Endothelial cell of umbilical vein (primary cell): ENCODE measurements at regions not wholly inside any gene's neighbourhood (a gene's known extent, or its start where the extent isn't known, plus 50 kb on each side); places are given as distances from the start of the nearest gene placed in this dataset.

ENCODE experiments used
- BruUV-seq: library from RNA; stranded (reverse); fragments of 400-500 nt; replicated peaks from 2 replicates; lab custom pipeline; 2021; lab: Mats Ljungman, UMichigan
- CTCF ChIA-PET: fragments of 300-600, 350-600 bp; sonication (Branson Sonifier 250); formaldehyde crosslinking; loops from one replicate; lab custom pipeline; 2021; ENCODE audit warnings: antibody characterized with exemption, inconsistent platforms; lab: Charles Lee
- POLR2A ChIA-PET: fragments of 300-600, 350-600 bp; sonication (Branson Sonifier 250); formaldehyde crosslinking; loops from one replicate; lab custom pipeline; 2021; ENCODE audit warnings: antibody characterized with exemption, inconsistent platforms; lab: Charles Lee
- DNase-seq: peaks from one replicate; pipeline ENCODE4 v3.0.0-alpha.2; 2011; ENCODE audit warnings: low read depth, low spot score
- FAIRE-seq: peaks from 2 replicates; lab custom pipeline; 2011; peaks lifted over from hg19 to GRCh38; lab: Jason Lieb, UNC
- H2AFZ ChIP-seq: 2 replicates; pipeline ENCODE4 v1.6.0; 2012; ENCODE audit warnings: low read depth, low read length, control low read depth, inconsistent platforms
- H3K27ac ChIP-seq: 2 replicates; pipeline ENCODE4 v1.5.1; 2011; ENCODE audit warnings: low read depth, mild to moderate bottlenecking, control low read depth, low read length, moderate library complexity; ENCODE audit not compliant: insufficient read depth
- H3K27me3 ChIP-seq, 2 experiments: 2 replicates each; pipeline versions ENCODE4 v1.6.0 to v1.6.1; 2011; ENCODE audit warnings: low read length in 2 of 2, mixed read lengths in 1 of 2; ENCODE audit not compliant: control insufficient read depth in 2 of 2, insufficient read depth in 2 of 2
- H3K36me3 ChIP-seq, 2 experiments: 2 replicates in 1 of 2; 3 replicates in 1 of 2; pipeline ENCODE4 v1.5.1; 2011; ENCODE audit warnings: low read length in 2 of 2, mild to moderate bottlenecking in 1 of 2, moderate library complexity in 1 of 2; ENCODE audit not compliant: control insufficient read depth in 2 of 2, insufficient read depth in 2 of 2; ENCODE audit errors: extremely low read depth in 1 of 2
- H3K4me1 ChIP-seq: 3 replicates; pipeline ENCODE4 v1.5.1; 2011; ENCODE audit warnings: mild to moderate bottlenecking, low read length; ENCODE audit not compliant: control insufficient read depth, insufficient read depth; ENCODE audit errors: extremely low read depth
- H3K4me2 ChIP-seq: 2 replicates; pipeline ENCODE4 v1.6.1; 2011; ENCODE audit warnings: low read length, control low read depth, mixed read lengths; ENCODE audit not compliant: insufficient read depth
- H3K4me3 ChIP-seq, 3 experiments: fragments of 200-600 bp in 1 of 3; sonication (generic), shearing (Covaris generic) in 1 of 3; replicated peaks in 1 of 3; 2 replicates each; pipeline ENCODE4 v1.5.1; 2011 to 2016; ENCODE audit warnings: control low read depth in 3 of 3, low read length in 3 of 3, mild to moderate bottlenecking in 2 of 3, inconsistent platforms in 1 of 3, low read depth in 1 of 3, moderate library complexity in 1 of 3; ENCODE audit not compliant: insufficient read depth in 1 of 3
- H3K79me2 ChIP-seq: 2 replicates; pipeline ENCODE4 v1.6.0; 2012; ENCODE audit warnings: low read length, inconsistent platforms; ENCODE audit not compliant: control insufficient read depth, insufficient read depth
- H3K9ac ChIP-seq: replicated peaks from 2 replicates; pipeline ENCODE3; 2011; ENCODE audit warnings: low read length, control low read depth; ENCODE audit not compliant: insufficient read depth; ENCODE audit errors: extremely low read depth
- H3K9me1 ChIP-seq: replicated peaks from 3 replicates; pipeline ENCODE4 v1.6.0; 2011; ENCODE audit warnings: mild to moderate bottlenecking, low read length; ENCODE audit not compliant: control insufficient read depth, insufficient read depth; ENCODE audit errors: extremely low read depth
- H3K9me3 ChIP-seq: replicated peaks from 2 replicates; pipeline ENCODE4 v1.5.1; 2012; ENCODE audit warnings: low read length, inconsistent platforms; ENCODE audit not compliant: control insufficient read depth, insufficient read depth
- H4K20me1 ChIP-seq: replicated peaks from 2 replicates; pipeline ENCODE3; 2011; ENCODE audit warnings: mild to moderate bottlenecking, low read length; ENCODE audit not compliant: control insufficient read depth, insufficient read depth; ENCODE audit errors: extremely low read depth
- EZH2 ChIP-seq: IDR thresholded peaks from 2 replicates; pipeline ENCODE4 v1.6.1; 2012; ENCODE audit warnings: borderline replicate concordance, low read depth, mild to moderate bottlenecking, moderate library complexity, low read length, inconsistent platforms; ENCODE audit not compliant: severe bottlenecking
- FOS ChIP-seq: IDR thresholded peaks from 2 replicates; pipeline ENCODE4 v1.6.1; 2011; ENCODE audit warnings: mild to moderate bottlenecking, low read length, moderate library complexity, borderline replicate concordance; ENCODE audit not compliant: insufficient read depth
- GATA2 ChIP-seq: IDR thresholded peaks from 2 replicates; pipeline ENCODE4 v1.7.0; 2011; ENCODE audit warnings: low read depth, mild to moderate bottlenecking, moderate library complexity, mixed read lengths, low read length; ENCODE audit not compliant: insufficient read length, insufficient read depth
- JUN ChIP-seq: IDR thresholded peaks from 2 replicates; pipeline ENCODE4 v1.6.1; 2011; ENCODE audit warnings: borderline replicate concordance, low read depth; ENCODE audit not compliant: insufficient read length, insufficient read depth
- MYC ChIP-seq: IDR thresholded peaks from one replicate; pipeline ENCODE4 v1.6.1; 2011; ENCODE audit warnings: mild to moderate bottlenecking, low read depth, low read length
- POLR2A ChIP-seq: IDR thresholded peaks from 2 replicates; pipeline ENCODE4 v1.6.1; 2012; ENCODE audit warnings: low read depth, mild to moderate bottlenecking, control low read depth, low read length
- POLR2AphosphoS5 ChIP-seq: IDR thresholded peaks from 2 replicates; pipeline ENCODE4 v1.6.1; 2012; ENCODE audit warnings: low read depth, mild to moderate bottlenecking, control low read depth, low read length, moderate library complexity; ENCODE audit not compliant: insufficient read depth
- dilution Hi-C: fragments of 300-500 bp; cut with MboI; formaldehyde crosslinking; loops from one replicate; pipeline ENCODE4 v1.15.0; 2019; ENCODE audit warnings: low sequenced_read_pairs; ENCODE audit not compliant: extremely low pct_ligation_motif_present
- intact Hi-C: fragments of 100-400 bp; cut with micrococcal nuclease; formaldehyde crosslinking; loops from one replicate; pipeline ENCODE4 v1.10.0; 2022
- TF ChIP-seq, protein P1 (sequence below), 2 donors: IDR thresholded peaks; 1 replicate in 1 of 2; 2 replicates in 1 of 2; pipeline ENCODE4 v1.5.1; 2011; ENCODE audit warnings: low read length in 2 of 2, mild to moderate bottlenecking in 2 of 2, moderate library complexity in 2 of 2, control low read depth in 1 of 2, inconsistent platforms in 1 of 2, low read depth in 1 of 2; ENCODE audit not compliant: insufficient read depth in 1 of 2; ENCODE audit errors: extremely low read depth in 1 of 2
- TF ChIP-seq, protein P2 (sequence below): IDR thresholded peaks from 2 replicates; pipeline ENCODE4 v1.6.1; 2011; ENCODE audit not compliant: insufficient read depth, insufficient read length

DNA sequence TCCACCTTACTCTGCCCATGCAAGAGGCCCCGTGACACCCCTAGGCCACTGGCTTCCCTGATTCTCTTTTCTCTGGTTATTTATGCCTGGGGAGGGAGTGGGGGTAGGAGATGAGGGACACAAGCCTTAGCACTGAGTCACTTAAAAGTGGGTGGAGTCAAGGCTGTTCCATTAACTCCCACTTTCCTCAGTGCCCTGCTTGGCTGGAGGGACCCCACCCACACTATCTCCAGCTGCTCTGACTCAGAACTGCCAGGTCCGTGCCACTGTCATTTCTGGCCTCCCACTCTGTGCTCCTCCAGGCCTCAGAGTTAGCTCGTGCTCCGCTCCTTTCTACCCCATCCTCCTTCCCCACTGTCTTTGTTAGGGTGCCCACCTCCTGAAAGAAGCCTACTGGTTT, 113.4 kb upstream of the UQCRFS1 start:
- no peaks in the 10 kb centered on the region for H4K20me1 ChIP-seq
- H3K36me3 ChIP-seq: no peaks in the 10 kb centered on the region
- ChIA-PET POLR2A (no interaction called here), CTCF (no interaction called here)
- no peak overlapping the region for H3K4me2 ChIP-seq
- H3K27ac ChIP-seq: no peak overlapping the region
- no peak overlapping the region for H2AFZ ChIP-seq
- DNase-seq (no peak), FAIRE-seq (no peak)
- H3K4me3 ChIP-seq: no peak overlapping the region
- no peaks in the 10 kb centered on the region for H3K9me1 ChIP-seq
- no peaks in the 10 kb centered on the region for H3K79me2 ChIP-seq
- intact Hi-C loops: no loop called here
- no peak overlapping the region for H3K9ac ChIP-seq
- TF ChIP-seq POLR2A: no peak
- TF ChIP-seq POLR2AphosphoS5: no peak
- no peak for TF ChIP-seq EZH2
- TF ChIP-seq FOS: no peak
- dilution Hi-C loops: no loop called here
- H3K9me3 ChIP-seq: peaks cover 4% of the 10 kb centered on the region
- H3K4me1 ChIP-seq: no peaks in the 10 kb centered on the region
- no peaks in the 10 kb centered on the region for H3K27me3 ChIP-seq
- BruUV-seq: no TSS peak

DNA sequence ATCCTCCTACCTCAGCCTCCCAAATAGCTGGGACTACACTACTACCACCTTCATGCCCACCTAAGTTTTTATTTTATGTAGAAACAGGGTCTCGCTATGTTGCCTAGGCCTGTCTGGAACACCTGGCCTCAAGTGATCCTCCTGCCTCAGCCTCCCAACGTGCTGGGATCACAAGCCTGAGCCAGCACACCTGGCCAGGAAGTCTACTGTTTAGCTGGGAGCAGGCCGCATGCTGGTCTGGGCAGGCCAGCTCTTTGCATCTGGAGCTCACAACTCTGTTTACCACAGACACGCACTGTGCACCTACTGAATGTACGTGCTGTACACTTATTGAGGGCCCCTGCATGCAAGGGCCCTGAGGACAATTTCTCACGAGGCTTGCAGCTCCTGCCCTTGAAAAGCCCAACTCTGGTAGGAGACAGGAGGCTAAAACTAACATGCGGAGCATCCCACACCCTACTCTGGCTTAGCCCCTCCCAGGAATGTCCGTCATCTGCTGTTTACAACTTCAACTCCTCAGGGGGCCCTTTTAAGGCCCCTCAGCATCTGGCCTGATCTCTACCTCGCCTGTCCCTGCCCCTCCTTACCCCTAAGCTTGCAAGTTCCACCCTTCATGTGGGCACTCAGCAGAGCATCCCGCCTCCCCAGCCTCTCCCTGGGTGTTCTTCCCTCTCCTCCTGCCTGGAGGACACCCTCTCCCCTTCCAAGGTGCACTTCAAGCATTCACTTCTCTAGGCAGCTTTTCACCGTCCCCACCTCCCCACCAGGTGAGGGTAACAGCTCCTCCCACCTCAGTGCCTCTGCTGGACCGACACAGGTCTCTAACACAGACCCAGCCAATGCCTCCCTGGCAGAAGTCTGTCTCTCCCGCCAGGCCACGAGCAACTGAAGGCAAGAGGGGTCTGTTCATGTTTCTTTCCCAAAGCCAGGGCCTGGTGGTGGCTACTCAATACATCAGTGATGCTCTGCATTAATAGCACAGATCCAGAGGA, 114.2 kb upstream of the UQCRFS1 start:
- Histone ChIP-seq H2AFZ (no peak overlapping the region), H3K4me2 (no peak overlapping the region), H3K9ac (no peak overlapping the region), H3K9me3 (peaks cover 4% of the 10 kb centered on the region), H3K4me1 (no peaks in the 10 kb centered on the region), H3K79me2 (no peaks in the 10 kb centered on the region), H3K27me3 (no peaks in the 10 kb centered on the region), H3K36me3 (no peaks in the 10 kb centered on the region), H4K20me1 (no peaks in the 10 kb centered on the region), H3K27ac (no peak overlapping the region), H3K4me3 (no peak overlapping the region), H3K9me1 (no peaks in the 10 kb centered on the region)
- POLR2A ChIA-PET: no interaction called here
- DNase-seq (no peak), FAIRE-seq (no peak)
- TF ChIP-seq FOS (no peak), JUN (no peak), EZH2 (no peak), MYC (no peak), GATA2 (no peak), POLR2A (no peak), POLR2AphosphoS5 (no peak)
- TF ChIP-seq, protein P1, sequence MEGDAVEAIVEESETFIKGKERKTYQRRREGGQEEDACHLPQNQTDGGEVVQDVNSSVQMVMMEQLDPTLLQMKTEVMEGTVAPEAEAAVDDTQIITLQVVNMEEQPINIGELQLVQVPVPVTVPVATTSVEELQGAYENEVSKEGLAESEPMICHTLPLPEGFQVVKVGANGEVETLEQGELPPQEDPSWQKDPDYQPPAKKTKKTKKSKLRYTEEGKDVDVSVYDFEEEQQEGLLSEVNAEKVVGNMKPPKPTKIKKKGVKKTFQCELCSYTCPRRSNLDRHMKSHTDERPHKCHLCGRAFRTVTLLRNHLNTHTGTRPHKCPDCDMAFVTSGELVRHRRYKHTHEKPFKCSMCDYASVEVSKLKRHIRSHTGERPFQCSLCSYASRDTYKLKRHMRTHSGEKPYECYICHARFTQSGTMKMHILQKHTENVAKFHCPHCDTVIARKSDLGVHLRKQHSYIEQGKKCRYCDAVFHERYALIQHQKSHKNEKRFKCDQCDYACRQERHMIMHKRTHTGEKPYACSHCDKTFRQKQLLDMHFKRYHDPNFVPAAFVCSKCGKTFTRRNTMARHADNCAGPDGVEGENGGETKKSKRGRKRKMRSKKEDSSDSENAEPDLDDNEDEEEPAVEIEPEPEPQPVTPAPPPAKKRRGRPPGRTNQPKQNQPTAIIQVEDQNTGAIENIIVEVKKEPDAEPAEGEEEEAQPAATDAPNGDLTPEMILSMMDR (IDR thresholded peaks at IDR 0.05; ENCODE audit: extremely low read depth in 1 of 2, insufficient read depth in 1 of 2, low read depth in 1 of 2, low read length in 2 of 2): no peak
- TF ChIP-seq, protein P2, sequence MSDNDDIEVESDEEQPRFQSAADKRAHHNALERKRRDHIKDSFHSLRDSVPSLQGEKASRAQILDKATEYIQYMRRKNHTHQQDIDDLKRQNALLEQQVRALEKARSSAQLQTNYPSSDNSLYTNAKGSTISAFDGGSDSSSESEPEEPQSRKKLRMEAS: no peak
- intact Hi-C loops (no loop called here), dilution Hi-C loops (no loop called here)
- no TSS peak for BruUV-seq
- CTCF ChIA-PET: no interaction called here
